Thyroid gland (tissue), 4 donors: ENCODE measurements at regions not wholly inside any gene's neighbourhood (a gene's known extent, or its start where the extent isn't known, plus 50 kb on each side); places are given as distances from the start of the nearest gene placed in this dataset.

Experiments used
- CTCF ChIP-seq, 6 experiments: fragments of 200-600 bp in 3 of 6; fragments of 450-650 bp in 3 of 6; sonication (generic) in 3 of 6; IDR thresholded peaks; one replicate each; pipeline ENCODE4 v1.5.1; 2016 to 2019; ENCODE audit warnings: antibody characterized with exemption in 6 of 6, mild to moderate bottlenecking in 2 of 6, inconsistent platforms in 1 of 6, moderate library complexity in 1 of 6
- POLR2A ChIP-seq, 2 donors: fragments of 450-650 bp; IDR thresholded peaks; one replicate each; pipeline ENCODE4 v1.6.1; 2017; ENCODE audit warnings: antibody characterized with exemption in 2 of 2, mild to moderate bottlenecking in 2 of 2, moderate library complexity in 1 of 2

GRCh38 chr10:37434091-37434490 lies 308.7 kb downstream of the ANKRD30A start:
- TF ChIP-seq CTCF (IDR thresholded peaks at IDR 0.05) (no peak), POLR2A (IDR thresholded peaks at IDR 0.05) (no peak)
